Vagina (tissue), 2 donors: ENCODE measurements at regions not wholly inside any gene's neighbourhood (a gene's known extent, or its start where the extent isn't known, plus 50 kb on each side); places are given as distances from the start of the nearest gene placed in this dataset.

Experiments
- DNase-seq, 2 donors: peaks; one replicate each; pipeline ENCODE4 v3.0.0-alpha.2; 2017; ENCODE audit errors: extremely low spot score in 2 of 2
- H3K27ac ChIP-seq: fragments of 200-600 bp; sonication (generic); one replicate; pipeline ENCODE4 v1.5.1; 2019
- H3K27me3 ChIP-seq: fragments of 200-600 bp; sonication (generic); one replicate; pipeline ENCODE4 v1.5.1; 2019
- H3K36me3 ChIP-seq, 2 donors: fragments of 200-600 bp; sonication (generic); one replicate each; pipeline ENCODE4 v1.5.1; 2017 to 2019
- H3K4me1 ChIP-seq: fragments of 200-600 bp; sonication (generic); one replicate; pipeline ENCODE4 v1.5.1; 2019
- H3K4me3 ChIP-seq, 2 donors: fragments of 200-600 bp; sonication (generic); 1 replicate in 1 of 2; 2 replicates in 1 of 2; pipeline ENCODE4 v1.5.1; 2016 to 2019
- H3K9me3 ChIP-seq: fragments of 200-600 bp; sonication (generic); one replicate; pipeline ENCODE4 v1.5.1; 2019
- CTCF ChIP-seq, 3 experiments: fragments of 450-650 bp in 2 of 3; fragments of 200-600 bp in 1 of 3; sonication (generic) in 1 of 3; IDR thresholded peaks; one replicate each; pipeline ENCODE4 v1.5.1; 2017 to 2019; ENCODE audit warnings: antibody characterized with exemption in 3 of 3, mild to moderate bottlenecking in 2 of 3, moderate library complexity in 2 of 3
- POLR2A ChIP-seq, 2 donors: fragments of 450-650 bp; IDR thresholded peaks; one replicate each; pipeline ENCODE4 v1.6.1; 2017; ENCODE audit warnings: antibody characterized with exemption in 2 of 2, mild to moderate bottlenecking in 2 of 2, moderate library complexity in 2 of 2
- POLR2AphosphoS5 ChIP-seq, 2 donors: sonication (generic); formaldehyde crosslinking; IDR thresholded peaks; one replicate each; pipeline ENCODE4 v1.9.0; 2017; ENCODE audit warnings: antibody characterized with exemption in 2 of 2, mild to moderate bottlenecking in 2 of 2, low read depth in 1 of 2; ENCODE audit not compliant: insufficient read depth in 1 of 2
- intact Hi-C: fragments of 100-400 bp; cut with DNase I; formaldehyde crosslinking; loops from one replicate; pipeline ENCODE4 v1.15.1; 2023

GRCh38 chr2:53572696-53573095, 194.9 kb upstream of the CHAC2 start:
- no peak for DNase-seq
- Histone ChIP-seq H3K4me1 (no peaks in the 10 kb centered on the region), H3K9me3 (no peaks in the 10 kb centered on the region), H3K27ac (no peak overlapping the region), H3K36me3 (no peaks in the 10 kb centered on the region), H3K4me3 (no peak overlapping the region), H3K27me3 (no peaks in the 10 kb centered on the region)
- no peak for TF ChIP-seq CTCF (IDR thresholded peaks at IDR 0.05)
- TF ChIP-seq POLR2A (IDR thresholded peaks at IDR 0.05) = no peak
- TF ChIP-seq POLR2AphosphoS5 (IDR thresholded peaks at IDR 0.05; ENCODE audit: insufficient read depth in 1 of 2, low read depth in 1 of 2) = no peak
- intact Hi-C loops = no loop called here

GRCh38 chr2:53569957-53570727, 197.5 kb upstream of the CHAC2 start:
- Histone ChIP-seq H3K9me3 (no peaks in the 10 kb centered on the region), H3K4me3 (no peak overlapping the region), H3K27ac (no peak overlapping the region), H3K4me1 (no peaks in the 10 kb centered on the region), H3K27me3 (no peaks in the 10 kb centered on the region), H3K36me3 (no peaks in the 10 kb centered on the region)
- DNase-seq = no peak
- intact Hi-C loops = no loop called here
- no peak for TF ChIP-seq CTCF (IDR thresholded peaks at IDR 0.05)
- no peak for TF ChIP-seq POLR2A (IDR thresholded peaks at IDR 0.05)
- no peak for TF ChIP-seq POLR2AphosphoS5 (IDR thresholded peaks at IDR 0.05; ENCODE audit: insufficient read depth in 1 of 2, low read depth in 1 of 2)

- Histone ChIP-seq H3K9me3 (no peaks in the 10 kb centered on the region), H3K36me3 (no peaks in the 10 kb centered on the region), H3K4me3 (no peak overlapping the region), H3K27ac (no peak overlapping the region), H3K4me1 (no peaks in the 10 kb centered on the region), H3K27me3 (no peaks in the 10 kb centered on the region)
- TF ChIP-seq POLR2A (IDR thresholded peaks at IDR 0.05) = no peak
- no peak for TF ChIP-seq POLR2AphosphoS5 (IDR thresholded peaks at IDR 0.05; ENCODE audit: insufficient read depth in 1 of 2, low read depth in 1 of 2)
- TF ChIP-seq CTCF (IDR thresholded peaks at IDR 0.05) = no peak
- DNase-seq = no peak
- intact Hi-C loops = no loop called here
Observed at GRCh38 chr2:53568469-53568868, 199.1 kb upstream of the CHAC2 start.

- Histone ChIP-seq H3K27ac (no peak overlapping the region), H3K9me3 (no peaks in the 10 kb centered on the region), H3K27me3 (no peaks in the 10 kb centered on the region), H3K36me3 (no peaks in the 10 kb centered on the region), H3K4me3 (no peak overlapping the region), H3K4me1 (no peaks in the 10 kb centered on the region)
- no peak for DNase-seq
- TF ChIP-seq POLR2AphosphoS5 (IDR thresholded peaks at IDR 0.05; ENCODE audit: insufficient read depth in 1 of 2, low read depth in 1 of 2) (no peak), POLR2A (IDR thresholded peaks at IDR 0.05) (no peak), CTCF (IDR thresholded peaks at IDR 0.05) (no peak)
- intact Hi-C loops = no loop called here
Observed at GRCh38 chr2:53567073-53567472, 200.5 kb upstream of the CHAC2 start.

- Histone ChIP-seq H3K4me3 (no peak overlapping the region), H3K9me3 (no peaks in the 10 kb centered on the region), H3K27me3 (no peaks in the 10 kb centered on the region), H3K27ac (no peak overlapping the region), H3K36me3 (no peaks in the 10 kb centered on the region), H3K4me1 (no peaks in the 10 kb centered on the region)
- DNase-seq = no peak
- intact Hi-C loops = no loop called here
- TF ChIP-seq POLR2A (IDR thresholded peaks at IDR 0.05) = no peak
- no peak for TF ChIP-seq POLR2AphosphoS5 (IDR thresholded peaks at IDR 0.05; ENCODE audit: insufficient read depth in 1 of 2, low read depth in 1 of 2)
- no peak for TF ChIP-seq CTCF (IDR thresholded peaks at IDR 0.05)
Observed at GRCh38 chr2:53562407-53562806, 205.2 kb upstream of the CHAC2 start.
